ENCODE measurements at regions not wholly inside any gene's neighbourhood (a gene's known extent, or its start where the extent isn't known, plus 50 kb on each side); places are given as distances from the start of the nearest gene placed in this dataset.
"Not testable (repeated sequence)": the region's sequence is repeated elsewhere in the genome, so short reads cannot be mapped to it uniquely, and the experiment has no call there.

DNA sequence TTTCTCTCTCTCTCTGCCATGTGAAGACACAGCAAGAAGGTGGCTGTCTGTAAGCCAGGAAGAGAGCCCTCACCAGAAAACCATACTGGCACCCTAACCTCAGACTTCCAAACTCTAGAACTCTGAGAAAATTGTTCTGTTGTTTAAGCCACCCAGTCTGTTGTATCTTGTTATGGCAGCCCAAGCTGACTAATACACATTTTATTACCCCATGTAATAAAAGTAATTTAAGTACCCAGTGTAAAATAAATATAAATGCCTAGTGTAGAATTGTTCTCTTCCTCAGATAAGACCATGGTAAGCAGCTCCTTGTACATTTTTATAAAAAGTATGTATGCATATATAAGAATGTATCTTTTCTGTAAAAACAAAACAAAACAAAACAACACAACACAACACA lies 119.7 kb downstream of the DTL start:
- DNase-seq (ENCODE audit: low spot score), result no peak

DNA sequence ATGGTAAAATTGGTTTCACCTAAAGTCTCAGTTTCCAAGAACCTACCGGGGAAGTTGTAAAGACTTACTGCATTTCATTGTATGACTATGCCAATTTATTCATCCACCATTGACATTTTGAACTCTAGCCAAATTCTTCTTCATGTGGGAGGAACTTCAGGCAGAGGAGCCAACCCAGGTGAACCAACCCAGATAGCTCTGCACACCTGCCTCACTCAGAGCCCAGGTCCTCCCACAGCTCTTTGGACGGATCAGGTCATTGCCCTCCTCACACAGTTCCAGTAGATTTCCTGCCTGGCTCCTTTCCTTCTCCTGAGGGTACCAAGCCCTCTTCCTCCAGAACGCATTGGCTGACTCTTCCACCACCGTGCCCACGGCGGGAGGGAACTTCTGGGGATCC lies 121.7 kb downstream of the DTL start:
- no peak for DNase-seq (ENCODE audit: low spot score)

DNA sequence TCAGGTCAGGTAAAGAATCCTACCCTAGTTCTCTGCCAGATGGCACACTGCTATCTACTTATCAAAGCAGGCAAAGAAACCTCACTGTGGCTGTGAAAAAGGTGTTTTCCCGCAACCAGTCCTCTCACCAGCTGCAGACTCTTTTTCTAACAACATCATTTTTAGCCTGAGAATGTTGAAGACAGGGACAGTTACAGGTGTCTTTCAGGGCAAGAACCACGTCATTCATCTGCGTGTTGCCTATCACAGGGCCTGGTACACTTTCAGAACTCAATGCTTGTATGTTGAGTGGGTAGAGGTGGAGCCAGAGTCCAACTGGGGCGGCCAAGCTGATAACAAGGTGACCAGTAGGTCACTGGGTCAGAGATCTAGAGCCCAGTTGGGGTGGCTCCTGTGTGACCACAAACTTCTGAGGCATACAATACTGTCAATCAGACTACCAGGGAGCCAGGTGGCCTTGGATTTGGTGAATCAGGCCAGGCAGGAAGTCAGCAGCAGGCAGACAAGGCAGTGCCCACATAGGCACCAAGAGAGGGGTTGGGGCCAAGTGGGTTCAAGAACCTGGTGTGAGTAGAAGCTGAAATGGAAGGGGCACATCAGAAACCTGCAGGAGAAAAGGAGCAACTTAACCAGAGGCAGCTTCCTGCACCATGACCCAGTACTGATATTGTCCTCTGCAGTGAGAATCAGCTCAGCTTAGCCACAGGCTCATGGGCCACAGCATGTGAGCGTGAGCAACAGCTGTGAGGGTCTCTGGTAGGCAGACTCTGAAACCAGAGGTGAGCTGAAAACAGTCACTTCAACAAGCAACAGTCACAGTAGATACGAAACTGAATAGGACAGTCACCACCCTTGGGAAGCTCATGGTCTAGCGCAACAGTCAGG lies 123.6 kb downstream of the DTL start:
- no peak for DNase-seq (ENCODE audit: low spot score)

DNA sequence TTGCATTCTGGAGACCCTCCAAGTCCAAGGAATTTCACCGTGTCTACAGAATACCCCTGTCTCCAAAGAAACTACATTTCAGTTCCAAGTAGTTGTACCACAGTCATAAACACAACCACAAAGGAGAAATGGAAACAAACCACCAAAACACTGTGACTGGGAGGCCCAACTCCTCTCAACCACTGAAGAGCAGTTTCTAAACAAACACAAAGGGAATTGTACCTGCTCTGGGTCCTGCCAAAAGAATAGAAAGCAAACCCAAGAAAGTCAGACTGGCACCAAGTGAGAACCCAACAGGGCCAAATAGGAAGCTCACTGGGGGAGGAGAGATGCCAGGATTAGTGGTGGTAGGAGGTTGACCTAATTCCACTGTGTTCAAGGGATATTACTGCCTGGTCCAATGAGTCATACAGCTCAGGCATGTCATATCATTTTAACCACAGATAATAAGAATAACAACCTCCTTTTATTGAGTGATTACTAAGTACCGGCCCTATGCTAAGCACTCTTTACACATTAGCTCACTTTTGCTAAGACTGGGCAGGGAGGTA lies 123.9 kb upstream of the PPP2R5A start:
- peak; percentile 78 for DNase-seq (ENCODE audit: low spot score)

DNA sequence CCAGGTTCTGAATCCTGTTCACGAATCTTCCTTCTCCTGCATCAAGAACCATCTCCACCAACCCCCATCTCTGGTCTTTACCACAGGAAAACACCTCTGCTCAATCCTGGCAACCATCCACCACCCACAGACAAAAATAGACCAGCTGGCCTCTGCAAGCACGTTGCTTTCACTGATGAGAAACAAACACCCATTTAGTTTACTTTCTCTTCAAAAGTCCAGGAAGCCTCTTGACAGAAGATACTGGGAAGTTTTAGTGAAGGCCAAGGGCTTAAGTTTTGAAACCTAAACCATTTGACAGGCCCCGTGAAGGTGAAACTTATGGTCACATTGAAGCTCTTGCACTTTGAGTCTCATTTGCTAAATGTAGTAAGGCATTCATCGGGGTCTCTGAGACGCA lies 122.6 kb upstream of the PPP2R5A start:
- DNase-seq (ENCODE audit: low spot score), result peak; percentile 40

DNA sequence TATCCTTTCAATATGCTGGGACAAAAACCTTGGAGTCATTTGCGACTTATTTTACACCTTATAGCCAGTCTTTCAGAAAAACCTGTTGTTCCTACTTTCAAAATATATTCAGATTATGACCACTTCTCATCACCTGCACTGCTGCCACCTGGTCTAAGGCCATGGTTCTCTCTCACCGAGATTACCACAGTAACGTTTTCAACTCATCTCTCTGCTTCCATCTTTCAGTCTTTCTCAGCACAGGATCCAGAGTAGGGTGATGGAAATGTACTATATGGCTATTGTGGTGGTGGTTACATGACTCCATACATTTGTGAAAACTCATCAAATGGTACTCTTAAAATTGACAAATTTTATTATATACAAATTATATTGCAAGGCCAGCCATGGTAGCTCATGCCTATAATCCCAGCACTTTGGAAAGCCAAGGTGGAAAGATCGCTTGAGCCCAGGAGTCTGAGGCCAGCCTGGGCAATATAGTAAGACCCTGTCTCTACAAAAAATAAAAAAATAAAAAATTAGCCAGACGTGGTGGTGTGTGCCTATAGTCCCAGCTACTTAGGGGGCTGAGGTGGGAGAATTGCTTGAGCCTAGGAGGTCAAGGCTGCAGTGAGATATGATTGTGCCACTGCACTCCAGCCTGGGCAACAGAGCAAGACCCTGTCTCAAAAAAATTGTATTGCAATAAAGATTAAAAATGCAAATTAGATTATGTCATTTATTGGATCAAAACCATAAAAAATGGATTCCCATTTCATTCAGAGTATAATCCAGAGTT lies 120.9 kb upstream of the PPP2R5A start:
- no peak for DNase-seq (ENCODE audit: low spot score)

DNA sequence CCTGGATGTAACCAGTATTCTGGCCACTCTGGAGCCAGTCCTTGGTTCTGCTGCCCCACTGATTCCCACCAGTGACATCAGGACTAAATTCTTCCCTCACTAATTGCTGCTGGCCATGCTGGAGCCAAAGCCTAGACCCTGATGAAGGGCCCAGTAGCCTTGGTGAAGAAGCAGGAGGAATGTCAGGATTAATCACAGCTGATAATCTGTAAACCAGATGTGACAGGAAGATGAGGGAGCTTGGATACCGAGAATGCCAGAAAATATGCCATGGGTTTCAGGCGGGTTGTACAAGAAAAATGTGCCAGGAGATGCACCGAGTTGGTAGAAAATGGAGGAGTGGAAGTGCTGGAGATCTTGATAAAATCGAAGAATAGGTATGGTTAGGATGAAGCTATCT lies 119.0 kb upstream of the PPP2R5A start:
- no peak for DNase-seq (ENCODE audit: low spot score)

DNA sequence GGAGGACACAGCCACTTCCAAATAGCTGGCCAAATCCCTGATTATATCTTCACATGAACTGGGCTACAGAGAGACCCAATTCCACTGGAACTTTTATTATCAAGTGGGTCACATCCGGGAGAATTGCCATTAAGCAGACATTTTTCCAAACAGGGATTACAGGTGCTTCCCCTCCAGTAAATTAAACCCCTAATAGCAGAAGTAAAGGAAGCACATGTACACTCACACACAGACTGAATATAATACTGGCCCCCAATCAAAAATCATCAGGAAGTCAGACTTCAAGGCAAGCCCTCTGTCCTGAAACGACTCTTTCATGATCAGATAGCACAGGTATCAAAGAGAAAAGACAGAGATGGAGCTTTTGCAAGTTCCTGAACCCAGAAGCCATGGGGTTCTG lies 118.6 kb upstream of the PPP2R5A start:
- no peak for DNase-seq (ENCODE audit: low spot score)

DNA sequence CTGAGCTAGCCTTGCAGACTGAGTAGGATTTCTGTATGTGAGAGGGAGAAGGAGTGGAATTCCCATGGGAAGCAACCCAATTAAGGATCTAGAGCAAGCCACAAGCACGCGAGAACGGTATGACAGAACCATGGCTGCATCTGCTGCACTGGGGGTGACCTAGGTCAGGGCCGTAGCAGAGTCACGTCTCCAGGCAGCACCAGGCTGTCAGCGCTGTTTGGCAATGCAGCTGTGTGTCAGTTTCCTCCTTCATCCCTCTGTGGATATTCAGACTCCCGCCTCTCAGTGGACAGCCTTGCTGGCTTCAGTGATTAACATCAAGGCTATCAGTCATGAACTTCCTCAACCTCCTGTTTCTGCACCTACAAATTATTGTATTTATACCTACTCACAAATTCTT lies 118.1 kb upstream of the PPP2R5A start:
- peak; percentile 85 for DNase-seq (ENCODE audit: low spot score)

DNA sequence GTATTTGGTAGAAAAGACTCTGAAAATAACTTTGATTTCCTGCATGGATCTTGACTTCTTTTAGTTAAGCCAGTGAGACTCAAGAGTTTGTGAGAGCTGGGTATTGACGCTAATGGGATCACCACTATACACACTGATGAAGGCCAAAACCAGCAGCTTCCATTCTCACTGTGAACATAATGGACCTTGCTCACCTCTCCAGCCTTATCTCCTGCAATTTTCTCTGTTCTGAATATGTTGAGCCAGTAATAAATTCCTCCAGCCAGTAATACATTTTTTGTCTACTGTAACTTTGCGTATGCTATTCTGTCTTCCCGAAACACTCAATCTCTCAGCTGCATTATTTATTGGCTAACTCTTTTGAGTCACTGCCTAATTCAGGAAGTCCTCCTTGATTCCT lies 111.6 kb upstream of the PPP2R5A start:
- no peak for DNase-seq (ENCODE audit: low spot score)

DNA sequence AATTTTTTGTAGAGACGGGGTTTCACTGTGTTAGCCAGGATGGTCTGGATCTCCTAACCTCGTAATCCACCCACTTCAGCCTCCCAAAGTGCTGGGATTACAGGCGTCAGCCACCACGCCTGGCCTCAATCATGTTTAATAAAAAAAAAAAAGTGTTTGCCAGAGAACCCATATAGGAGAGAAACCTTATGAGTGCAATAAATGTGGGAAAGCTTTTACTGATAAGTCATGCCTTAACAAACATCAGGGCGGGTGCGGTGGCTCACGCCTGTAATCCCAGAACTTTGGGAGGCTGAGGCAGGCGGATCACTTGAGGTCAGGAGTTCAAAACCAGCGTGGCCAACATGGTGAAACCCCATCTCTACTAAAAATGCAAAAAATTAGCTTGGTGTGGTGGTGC lies 110.9 kb upstream of the PPP2R5A start:
- DNase-seq (ENCODE audit: low spot score), result not testable (repeated sequence)

DNA sequence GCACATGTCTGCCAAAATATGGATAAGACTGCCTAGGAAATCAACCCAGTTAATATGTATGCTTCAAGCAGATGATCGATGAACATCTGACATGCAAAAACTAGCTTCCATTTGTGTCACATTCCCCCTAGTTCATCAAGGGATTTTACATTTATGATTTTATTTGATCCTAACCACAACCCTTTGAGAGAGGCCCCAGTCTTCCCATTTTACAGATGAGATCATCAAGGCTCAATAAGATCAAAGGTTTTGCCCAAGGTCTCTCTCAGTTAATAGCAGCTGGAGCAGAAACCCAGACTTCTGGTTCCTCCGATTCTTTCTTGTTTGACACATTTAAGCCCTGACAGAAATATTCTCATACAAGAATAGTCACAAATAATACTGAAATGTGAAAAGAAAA lies 107.7 kb upstream of the PPP2R5A start:
- DNase-seq (ENCODE audit: low spot score), result no peak

DNA sequence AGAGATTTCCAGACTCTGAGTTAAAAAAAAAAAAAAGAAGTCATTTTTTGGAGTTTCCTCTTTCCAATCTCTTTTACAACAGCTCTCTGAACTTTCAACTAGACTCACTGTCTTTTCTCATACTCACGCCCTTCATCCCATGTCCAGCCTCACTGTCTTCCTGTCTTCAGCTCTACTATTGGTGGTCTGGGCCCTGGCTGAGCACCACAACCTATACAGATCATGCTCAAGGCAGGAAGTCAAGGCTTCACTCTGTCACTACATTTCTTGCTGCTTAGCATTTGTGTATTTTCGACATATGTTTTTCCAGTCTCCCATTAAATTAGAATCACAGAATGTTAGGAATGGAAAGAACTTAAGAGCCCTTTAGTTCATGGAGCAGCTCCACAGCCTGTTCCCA lies 106.4 kb upstream of the PPP2R5A start:
- DNase-seq (ENCODE audit: low spot score), result no peak

DNA sequence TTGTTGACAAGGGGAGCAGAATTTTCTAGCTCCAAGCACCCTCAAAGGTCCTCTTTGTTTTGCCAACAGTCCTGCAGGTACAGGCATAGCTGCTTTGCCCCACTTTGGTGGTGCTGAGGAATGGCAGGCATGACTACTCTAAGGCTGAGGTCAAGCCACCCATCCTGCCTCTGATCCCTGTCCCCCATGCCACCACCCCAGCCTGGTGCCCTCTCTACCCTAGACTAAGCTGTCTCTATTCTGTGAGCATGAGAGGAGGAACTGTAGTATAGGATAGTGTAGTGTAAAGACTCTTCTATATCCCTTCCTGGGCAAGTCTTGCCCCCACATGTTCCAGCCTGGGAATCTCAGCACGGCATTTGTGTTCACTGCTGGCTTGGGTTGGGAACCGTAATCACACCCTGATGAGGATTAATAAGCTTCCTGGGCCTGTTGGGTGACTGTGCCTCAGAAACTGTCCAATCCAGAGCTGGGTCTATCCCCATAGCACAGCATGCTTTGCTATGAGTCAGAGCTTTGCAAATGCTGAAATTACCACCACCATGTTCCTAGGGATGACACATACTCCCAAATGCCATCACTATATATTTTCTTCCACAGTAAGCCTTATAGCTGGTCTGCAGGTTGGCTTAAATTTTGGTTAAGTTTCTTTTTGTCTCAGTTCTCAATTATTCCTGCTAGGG lies 105.7 kb upstream of the PPP2R5A start:
- peak; percentile 87 for DNase-seq (ENCODE audit: low spot score)

DNA sequence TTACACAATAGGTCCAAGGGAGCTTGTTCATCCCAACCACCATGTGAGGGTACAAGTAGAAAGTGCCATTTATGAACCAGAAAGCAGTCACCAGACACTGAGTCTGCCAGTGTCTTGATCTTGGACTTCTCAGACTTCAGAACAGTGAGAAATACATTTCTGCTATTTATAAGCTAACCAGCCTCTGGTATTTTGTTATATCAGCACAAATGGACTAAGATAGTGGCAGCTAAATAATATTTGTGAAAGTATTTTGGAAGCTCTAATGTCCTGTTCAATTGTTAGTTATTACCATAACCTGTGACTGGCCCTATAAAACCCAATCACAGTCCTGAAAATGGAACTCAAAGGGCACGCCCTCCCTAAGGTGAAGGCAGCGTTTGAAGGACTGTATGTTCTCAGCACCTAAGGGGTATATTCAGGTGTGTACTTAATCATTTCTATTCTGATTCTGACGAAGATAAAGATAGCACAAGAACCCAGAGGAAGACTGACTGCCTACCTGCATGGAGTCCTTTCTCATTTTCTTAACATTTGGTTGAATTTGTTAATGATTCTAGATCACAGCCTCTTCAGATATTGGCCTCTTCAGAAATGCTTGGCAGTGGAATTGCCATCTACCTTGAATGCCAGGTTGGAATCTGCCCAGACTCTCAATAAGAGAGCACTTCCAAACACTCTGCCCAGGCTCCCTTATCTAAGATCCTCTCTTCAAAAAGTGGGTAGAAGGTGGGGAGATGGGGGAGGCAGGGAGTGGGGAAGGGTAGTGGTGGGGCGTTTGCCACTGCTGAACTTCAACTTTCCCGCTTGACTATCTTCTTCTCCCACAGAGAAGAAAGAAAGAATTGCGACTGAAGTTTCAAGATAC lies 104.0 kb upstream of the PPP2R5A start:
- no peak for DNase-seq (ENCODE audit: low spot score)

DNA sequence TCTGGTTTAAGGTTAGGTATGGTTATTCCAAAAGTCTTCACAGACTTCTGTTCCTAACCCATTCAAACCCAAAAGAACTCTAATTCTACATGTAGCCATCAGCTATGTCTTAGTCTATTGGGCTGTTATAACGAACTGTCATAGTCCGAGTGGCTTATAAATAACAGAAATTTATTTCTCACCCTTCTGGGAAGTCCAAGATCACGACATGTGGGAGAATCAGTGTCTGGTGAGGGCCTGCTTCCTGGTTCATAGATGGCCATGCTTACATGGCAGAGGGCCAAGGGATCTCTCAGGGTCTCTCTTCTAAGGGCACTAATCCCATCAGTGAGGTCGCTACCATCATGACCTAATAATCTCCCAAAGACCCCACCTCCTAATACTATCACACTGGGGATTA lies 103.0 kb upstream of the PPP2R5A start:
- DNase-seq (ENCODE audit: low spot score), result no peak

DNA sequence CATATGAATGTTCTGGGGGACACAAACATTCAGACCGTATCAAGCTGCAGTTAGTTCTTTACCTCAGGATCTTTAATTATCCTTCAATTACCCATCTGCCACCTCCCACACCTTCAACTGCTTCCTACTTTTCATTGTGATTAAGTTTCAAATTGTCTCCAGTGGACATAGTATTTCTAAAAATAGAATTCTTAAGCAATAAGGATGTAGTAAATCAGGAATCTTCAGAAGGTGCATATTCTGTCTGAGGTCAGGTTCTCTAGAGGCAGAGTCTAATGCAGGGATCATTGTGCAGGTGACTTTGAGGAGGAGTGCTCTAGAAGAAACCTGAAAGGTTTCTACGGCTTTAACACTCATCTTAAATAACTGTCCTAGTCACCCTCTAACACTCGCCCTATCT lies 102.6 kb upstream of the PPP2R5A start:
- no peak for DNase-seq (ENCODE audit: low spot score)

DNA sequence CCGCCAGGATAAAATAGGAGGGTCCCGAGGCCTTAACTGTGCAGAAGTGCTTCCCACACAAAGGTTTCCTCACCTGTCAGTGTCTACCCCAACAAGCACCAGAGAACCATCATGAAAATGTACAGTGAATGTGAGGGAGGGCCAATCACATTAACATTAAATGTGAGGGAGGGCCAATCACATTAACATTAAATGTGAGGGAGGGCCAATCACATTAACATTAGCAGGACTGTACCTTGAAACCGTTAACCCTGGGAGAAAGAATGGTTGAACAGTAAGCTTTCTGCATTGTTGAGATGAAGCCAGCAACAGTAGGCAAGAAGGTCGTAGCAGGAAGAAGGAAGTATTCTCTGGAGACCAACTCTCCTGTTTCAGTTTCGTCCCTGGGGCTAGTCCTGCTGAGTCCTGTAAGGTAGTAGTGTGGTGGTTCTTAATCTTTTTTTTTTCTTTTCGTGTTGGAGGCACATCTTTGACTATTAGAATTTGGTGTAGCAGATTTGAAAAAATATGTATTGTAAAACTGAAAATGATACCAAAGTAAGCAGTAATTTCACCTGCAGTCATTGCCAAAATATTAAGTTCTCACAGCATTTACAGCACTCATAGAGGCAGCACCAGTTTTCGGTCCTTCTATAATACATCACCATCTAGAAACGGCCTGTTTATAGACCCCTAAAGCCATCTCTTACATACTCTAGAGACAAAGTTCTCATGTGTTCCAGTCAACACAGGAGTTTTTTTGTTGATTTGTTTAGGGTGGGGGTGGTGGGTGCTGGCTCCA lies 98.6 kb upstream of the PPP2R5A start:
- DNase-seq (ENCODE audit: low spot score), result peak; percentile 28

DNA sequence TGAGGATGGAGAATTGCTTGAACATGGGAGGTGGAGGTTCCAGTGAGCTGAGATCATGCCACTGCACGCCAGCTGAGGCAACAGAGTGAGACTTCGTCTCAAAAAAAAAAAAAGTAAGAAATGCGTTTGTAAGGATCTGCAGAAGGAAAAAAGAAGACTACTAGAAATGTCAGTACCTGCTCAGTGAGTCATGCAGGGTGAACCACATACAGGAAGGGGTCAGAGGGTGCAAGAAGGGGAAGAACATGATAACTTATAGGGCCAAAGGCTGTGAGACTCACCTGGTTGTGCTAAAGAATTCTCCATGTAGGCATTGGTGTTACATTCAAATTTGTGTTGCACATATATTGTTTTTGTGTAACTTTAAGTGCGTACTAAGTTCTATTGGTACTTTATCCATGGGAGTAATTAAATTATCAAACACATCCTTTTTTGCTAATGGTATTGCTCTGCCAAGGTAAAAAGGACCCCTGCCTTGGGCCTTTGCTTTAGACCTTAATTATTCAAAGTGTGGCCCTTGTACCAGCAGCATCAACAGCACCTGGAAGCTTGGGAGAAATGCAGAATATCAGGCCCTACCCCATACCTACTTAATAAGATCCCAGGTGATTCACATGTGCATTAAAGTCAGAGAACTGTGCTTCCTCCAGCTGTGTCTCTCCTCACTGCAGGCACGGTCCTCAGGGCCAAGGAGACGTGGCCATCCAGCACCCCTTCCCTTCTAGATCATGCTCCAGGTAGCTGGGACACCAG lies 96.4 kb upstream of the PPP2R5A start:
- no peak for DNase-seq (ENCODE audit: low spot score)

DNA sequence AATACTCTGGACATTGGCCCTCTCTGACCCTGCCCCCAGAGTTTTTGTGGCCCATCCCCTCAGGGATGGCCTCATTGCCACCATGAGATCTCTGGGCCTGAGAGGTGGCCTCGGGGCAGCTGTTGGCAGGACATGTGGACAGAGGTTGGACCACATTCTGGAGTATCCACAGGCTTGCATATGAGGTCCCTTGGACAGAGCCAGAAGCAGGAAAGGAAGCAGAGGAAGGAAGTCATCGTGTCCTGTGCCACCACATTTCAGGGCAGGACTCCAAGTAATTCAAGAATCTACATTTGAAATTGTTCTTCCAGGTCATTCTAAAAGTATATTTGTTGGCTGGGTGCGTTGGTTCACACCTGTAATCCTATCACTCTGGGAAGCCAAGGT lies 95.9 kb upstream of the PPP2R5A start:
- no peak for DNase-seq (ENCODE audit: low spot score)

Data from hepatic stellate cell (primary cell).